Limb (tissue), 2 donors: ENCODE measurements at regions not wholly inside any gene's neighbourhood (a gene's known extent, or its start where the extent isn't known, plus 50 kb on each side); places are given as distances from the start of the nearest gene placed in this dataset.

Experiments
- DNase-seq, 2 donors: peaks; one replicate each; pipeline ENCODE4 v3.0.0-alpha.2; 2016; ENCODE audit errors: extremely low spot score in 2 of 2

DNA sequence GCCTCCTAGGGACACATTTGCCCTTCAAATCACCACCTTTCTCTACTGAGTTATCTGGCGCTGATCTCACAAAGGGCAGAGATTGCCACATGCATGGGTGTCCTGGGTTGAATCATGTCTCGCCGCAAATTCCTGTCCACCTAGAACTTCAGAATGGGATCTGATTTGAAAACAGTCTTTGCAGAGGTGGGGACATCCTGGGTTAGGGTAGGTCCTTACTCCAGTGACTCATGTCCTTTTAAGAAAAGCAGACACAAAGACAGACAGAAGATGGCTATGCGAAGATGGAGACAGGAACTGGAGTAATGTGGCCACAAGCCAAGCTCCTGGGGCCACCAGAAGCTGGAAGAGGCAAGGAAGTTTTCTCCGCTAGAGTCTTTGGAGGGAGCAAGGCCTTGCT lies 197.4 kb upstream of the SMIM21 start:
- DNase-seq: no peak

DNA sequence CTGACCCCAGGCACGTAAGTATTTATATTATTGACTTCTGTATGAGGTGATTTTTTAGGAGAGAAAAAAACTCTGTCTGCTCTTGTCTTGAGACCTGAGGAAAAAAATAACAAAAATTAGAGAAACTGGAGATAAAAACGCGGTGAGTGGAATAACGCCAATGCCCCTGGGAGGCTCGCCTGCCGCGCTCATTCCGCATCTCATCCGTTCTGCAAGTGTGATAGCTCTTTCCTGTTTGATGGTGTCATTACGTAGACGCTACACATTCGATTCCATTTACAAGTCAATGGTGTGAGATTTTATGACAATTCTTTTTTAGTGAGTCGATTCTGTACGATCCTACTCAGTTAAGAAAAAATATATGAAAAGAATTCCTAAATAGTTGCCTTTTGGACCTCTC lies 194.3 kb upstream of the SMIM21 start:
- no peak for DNase-seq

- DNase-seq: no peak
Observed at GRCh38 chr18:75618146-75618545, 190.6 kb upstream of the SMIM21 start.

DNA sequence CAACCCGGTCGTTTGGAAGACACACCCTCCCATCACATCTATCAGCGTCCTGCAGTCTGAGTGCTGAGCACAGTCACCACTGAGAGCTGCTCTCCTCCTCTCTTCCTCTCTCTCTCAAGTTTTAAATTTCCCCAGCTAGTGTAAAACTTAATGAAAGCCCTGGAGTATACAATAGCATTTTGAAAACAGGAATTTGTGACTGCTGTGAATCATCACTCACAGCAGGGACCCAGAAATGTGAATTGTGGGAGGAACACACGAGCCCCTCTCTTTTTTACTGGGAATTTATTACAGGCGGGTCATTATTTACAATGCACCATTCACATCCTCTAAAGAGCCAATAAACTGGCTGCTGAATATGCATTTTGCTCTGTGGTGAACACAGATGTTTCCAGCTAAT lies 185.0 kb upstream of the SMIM21 start:
- DNase-seq: no peak

GRCh38 chr18:75607701-75608100 lies 180.2 kb upstream of the SMIM21 start:
- DNase-seq: peak in 1 of 2 donors; percentile 12

- no peak for DNase-seq
Observed at GRCh38 chr18:75592527-75592926, 165.0 kb upstream of the SMIM21 start.

- no peak for DNase-seq
Observed at GRCh38 chr18:75588412-75588811, 160.9 kb upstream of the SMIM21 start.

DNA sequence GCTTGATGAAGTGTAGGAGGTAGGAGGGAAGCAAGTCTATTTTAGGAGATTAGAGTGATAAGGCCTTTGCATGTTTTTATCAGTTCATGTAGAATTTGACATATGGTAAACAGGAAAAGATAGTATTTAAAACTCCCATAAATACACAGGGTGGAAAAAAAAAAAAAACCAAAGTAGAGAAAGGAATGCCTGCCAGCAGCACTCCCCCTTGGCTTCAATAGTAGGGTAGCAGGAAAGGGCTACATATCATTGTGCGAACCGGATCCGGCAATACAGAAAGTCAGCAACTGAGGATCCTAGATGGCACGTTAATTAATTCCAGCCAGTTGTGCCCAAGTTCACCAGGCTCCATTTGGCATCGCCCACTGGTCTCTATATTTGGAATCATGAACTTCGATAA lies 159.6 kb upstream of the SMIM21 start:
- DNase-seq: no peak

GRCh38 chr18:75586130-75586889 lies 158.8 kb upstream of the SMIM21 start:
- no peak for DNase-seq

DNA sequence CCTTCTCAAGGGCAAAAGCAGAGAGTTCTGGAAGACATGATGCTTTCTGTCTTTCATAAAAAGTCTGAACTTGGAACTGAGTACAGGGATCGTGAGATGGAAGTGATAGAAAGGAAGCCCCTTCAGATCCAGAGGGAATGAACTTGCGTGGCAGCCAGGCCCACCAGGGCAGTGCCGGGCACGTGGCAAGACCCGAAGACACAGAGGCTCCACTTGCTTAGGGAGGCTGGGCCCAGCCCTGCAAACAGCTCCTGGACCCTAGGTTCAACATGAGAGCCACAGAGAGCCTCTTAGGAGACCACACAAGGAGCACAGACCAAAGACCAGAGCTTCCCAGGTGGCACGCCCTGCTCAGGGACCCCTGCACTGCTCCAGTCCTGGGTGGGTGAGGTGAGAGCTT lies 155.4 kb upstream of the SMIM21 start:
- DNase-seq: no peak

- no peak for DNase-seq
Observed at GRCh38 chr18:75582406-75582821, 154.9 kb upstream of the SMIM21 start.

GRCh38 chr18:75581336-75582131 lies 154.0 kb upstream of the SMIM21 start:
- no peak for DNase-seq

- DNase-seq: no peak
Observed at GRCh38 chr18:75574187-75574586, 146.7 kb upstream of the SMIM21 start.

- no peak for DNase-seq
Observed at GRCh38 chr18:75563150-75563549, 135.6 kb upstream of the SMIM21 start.

DNA sequence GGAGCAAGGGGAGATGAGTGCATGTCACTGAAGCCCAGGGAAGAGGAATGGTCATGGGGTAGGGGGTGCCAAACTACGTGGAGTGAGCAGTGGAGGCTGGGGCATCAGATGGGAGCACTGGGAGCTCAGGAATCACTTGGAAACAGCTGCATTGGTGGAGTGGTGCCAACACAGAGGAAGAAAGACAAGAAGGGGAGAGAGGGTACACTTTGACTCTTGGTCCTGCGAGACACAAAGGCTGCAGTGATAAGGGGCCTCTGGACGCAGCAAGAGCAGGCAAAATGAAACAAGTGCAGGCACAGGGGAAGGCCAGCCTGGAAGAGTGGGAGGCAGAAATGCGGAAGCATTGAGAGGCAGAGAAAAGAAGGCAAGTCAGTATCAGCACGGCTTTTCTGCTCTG lies 134.7 kb upstream of the SMIM21 start:
- no peak for DNase-seq

GRCh38 chr18:75558790-75559189 lies 131.3 kb upstream of the SMIM21 start:
- no peak for DNase-seq

- DNase-seq: no peak
Observed at GRCh38 chr18:75556841-75557240, 129.3 kb upstream of the SMIM21 start.

DNA sequence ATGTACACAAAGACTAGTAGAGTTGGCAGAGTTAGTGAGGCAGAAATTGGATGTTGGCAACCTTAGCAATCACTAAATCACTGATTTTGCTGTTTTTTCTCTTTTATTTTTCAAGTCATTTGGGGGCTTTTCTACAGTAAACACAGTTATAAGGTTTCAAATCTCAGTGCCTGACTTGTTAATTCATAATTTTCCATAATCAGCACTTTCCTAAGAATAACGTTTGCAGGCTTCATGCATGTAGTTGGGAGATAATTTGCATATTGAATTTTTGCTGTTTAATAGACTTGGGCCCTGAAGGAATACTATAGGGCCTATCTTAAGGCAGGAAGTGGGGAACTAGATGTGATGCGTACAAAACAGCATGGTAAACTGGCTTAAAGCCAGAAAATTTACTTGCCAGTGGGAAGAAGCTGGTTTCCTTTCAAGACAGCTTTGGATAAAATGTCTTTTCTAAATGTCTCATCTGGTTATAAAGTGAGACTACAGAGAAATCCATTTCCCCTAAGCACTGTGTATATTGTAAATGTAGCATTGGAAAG lies 127.2 kb upstream of the SMIM21 start:
- DNase-seq: no peak

- no peak for DNase-seq
Observed at GRCh38 chr18:75554176-75554575, 126.7 kb upstream of the SMIM21 start.

DNA sequence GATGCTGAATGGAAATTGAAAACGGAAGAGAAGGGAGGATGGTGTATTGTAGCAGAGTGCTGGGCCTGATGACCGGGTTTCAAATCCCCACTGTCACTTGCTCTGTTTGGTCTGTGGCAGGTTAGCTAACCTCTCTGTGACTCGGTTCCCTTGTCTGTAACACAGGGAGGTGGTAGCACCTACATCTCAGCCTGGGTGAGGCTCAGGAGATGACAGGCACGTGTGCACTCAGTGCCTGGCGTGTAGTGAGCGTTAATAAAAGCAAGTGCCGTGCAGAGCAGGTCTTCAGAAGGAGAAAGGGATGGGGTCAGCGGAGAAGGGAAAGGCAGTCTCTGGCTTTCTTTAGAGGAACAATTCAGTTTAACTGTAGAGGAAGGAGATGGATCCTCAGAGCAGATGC lies 125.5 kb upstream of the SMIM21 start:
- DNase-seq: no peak

DNA sequence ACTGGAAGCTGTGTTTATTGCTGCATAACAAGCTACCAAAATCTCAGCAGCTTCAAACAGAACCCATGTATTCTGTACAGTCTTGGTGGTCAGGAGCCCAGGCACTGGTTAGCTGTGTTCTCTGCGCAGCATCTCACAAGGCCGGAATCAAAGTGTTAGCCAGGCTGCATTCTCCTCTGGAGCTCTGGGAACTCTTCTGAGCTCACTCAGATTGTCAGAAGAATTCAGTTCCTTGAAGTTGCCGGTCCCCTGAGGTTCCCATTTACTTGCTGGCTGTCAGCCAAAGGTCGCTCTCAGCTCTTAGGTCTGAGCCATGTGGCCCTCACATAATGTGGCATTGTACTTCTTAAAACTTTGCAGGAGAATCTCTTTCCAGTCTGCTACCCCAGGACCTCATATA lies 123.6 kb upstream of the SMIM21 start:
- no peak for DNase-seq

GRCh38 chr18:75548353-75548905 lies 120.9 kb upstream of the SMIM21 start:
- no peak for DNase-seq
